DMS79 (cell line): ENCODE measurements at regions not wholly inside any gene's neighbourhood (a gene's known extent, or its start where the extent isn't known, plus 50 kb on each side); places are given as distances from the start of the nearest gene placed in this dataset.
"Not testable (repeated sequence)": the region's sequence is repeated elsewhere in the genome, so short reads cannot be mapped to it uniquely, and the experiment has no call there.

ENCODE experiments used
- DNase-seq: peaks from one replicate; lab custom pipeline; 2025; lab: John Stamatoyannopoulos, UW

DNA sequence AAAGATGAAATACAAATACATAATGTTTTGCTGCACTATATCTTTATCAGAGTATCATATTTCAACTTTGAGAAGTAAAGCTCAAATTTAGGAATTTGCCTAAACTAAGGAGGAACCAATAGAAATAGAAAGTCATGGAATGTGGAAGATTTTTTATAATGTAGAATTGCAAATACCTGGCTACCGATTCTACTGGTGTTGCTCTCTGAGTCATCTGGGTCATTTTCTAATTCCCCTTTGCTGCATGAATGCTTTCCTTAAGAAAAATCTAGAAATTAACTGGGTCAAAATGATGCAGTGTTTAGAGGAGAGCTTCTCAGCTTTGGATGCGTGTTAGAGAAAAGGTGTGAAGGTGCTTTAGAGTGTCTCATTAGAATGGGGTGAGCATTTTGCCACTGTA lies 568.9 kb upstream of the ANKRD30A start:
- DNase-seq, result no peak

DNA sequence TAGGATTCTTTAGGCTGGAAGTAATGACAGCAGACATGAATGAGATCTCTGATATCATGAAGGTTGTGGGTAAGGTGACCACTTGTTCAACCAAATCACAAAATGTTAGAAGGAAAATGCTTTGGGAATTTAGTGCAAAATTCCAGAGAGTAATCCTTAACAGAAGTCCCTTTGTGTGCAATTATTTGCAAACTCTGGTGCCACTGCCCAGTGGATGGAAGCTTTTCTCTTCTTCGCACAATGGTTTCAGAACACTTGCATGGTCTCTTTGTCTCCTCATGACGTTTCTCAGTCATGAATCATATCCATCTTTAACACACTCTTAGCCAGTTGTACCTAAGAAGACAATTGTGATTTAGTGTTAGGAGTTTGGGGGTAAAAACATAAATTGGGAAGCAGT lies 570.4 kb upstream of the ANKRD30A start:
- no peak for DNase-seq

DNA sequence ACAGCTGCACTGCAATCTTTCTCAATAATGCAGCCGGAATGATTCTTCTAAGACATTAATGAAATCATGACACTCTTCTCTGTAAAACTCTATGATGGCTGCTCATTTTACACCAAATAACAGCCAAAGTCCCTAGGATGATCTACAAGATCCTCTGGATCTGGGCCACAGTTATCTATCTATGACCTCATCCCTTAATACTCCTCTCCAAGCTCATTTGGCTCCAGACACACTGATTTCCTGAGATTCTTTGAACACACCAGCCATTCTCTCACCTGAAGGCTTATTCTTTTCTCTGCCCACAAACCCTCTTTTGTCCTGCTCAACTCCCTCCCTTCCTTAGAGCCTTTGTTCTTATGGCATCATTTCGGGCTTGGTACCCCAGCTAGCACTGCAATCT lies 577.4 kb upstream of the ANKRD30A start:
- no peak for DNase-seq

DNA sequence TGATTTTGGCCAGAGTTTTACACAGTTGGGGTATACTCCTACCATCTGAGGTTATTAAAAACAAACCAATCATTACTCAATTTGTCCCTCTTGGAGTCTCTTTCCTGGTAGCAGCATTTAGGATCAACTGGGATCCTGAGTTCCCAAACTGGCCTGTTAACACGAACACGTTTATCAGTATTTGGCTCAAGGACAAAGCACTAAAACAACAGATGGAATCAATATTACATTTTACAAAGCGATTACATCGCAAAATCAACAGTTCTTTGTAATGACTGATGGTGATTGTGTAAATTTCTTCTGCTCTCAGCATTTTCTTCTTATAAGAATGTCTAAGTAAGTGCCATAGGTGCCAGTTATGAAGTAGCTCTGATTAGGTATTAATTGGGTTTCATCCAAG lies 582.9 kb upstream of the ANKRD30A start:
- no peak for DNase-seq

DNA sequence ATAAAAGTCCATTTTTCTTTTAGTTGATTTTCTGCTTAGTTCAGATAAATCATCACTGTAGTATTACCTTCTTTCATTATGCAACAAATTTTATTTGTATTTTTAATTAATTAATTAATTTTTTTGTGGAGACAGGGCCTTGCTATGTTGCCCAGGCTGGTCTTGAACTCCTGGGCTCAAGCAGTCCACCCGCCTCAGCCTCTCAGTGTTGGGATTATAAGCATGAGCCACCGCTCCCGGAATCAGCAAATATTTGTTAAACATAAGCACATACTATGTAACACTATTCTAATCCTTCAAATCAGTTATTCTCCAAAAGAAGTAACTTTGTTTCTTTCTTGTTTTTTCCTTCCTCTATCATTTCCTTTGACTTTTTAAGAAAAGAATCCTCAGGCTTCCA lies 584.8 kb upstream of the ANKRD30A start:
- no peak for DNase-seq

DNA sequence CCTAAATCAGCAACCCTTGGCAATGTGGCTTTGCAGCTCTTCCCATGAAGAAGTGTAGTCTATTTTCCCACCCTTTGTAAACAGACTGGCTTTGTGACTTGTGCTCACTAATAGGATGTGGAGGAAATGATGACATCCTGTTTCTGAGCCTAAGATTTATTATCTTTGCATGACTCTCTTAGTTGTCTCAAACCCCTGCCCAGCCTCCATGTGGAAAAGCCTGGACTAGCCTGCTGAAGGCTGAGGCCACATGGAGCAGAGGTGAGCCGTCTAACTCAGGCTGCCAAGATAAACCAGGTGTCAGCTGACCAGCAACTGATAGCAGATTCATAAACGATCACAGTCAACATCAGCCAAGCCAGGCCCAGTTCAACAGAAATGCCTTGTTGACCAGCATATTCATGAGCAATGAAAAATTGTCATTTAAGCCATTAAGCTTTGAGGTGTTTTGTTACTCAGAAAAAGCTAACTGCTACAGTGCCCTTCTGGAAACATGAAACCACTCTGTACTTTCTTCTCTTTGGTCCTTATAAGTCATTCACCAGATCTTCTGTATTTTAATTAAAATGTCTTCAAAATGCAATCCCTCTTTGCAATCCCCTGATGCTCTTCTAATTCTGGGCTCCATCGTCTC lies 586.3 kb upstream of the ANKRD30A start:
- DNase-seq, result no peak

DNA sequence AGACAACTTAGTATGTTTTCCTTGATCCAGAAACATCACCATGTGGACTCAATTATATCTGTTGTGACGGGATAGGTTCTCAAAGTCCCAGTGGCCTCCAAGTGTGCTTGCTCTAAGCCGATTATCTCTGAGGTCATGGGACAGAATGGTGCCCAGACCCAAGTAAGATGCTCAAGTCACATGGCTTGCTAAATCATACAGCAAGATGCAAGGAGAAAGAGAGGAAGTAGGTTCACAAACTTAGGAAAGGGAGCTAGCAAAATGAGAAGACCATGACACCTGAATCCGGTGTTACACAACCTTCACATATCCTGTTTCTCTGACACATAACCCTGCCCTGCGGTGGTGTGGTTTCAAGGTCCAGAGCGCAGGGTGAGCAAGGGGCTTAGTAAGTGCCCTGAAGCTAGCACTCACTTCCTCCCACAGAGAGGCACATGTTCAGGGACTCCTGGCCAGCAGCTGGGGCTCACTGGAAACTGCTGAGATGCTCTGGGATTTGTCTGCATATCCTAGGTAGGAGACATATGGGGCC lies 590.9 kb upstream of the ANKRD30A start:
- DNase-seq, result no peak

DNA sequence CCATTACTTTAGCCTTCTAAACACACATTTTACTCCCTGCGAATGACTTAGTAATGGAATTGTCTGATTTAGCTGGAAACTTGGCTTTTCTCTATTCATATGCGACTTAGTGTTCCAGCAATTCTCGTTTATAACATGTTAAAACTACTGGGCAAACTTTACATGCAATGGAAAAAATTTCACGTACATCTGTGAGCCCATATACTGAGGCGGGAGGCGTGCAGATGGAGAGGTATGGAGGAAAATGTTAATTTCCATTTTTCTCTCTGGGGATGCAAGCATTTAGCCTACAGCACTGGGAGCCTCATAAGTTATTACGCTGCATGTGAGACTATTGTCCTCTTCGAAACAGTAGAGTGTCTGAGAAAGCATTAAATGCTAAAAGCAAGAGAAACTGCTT lies 591.5 kb upstream of the ANKRD30A start:
- DNase-seq, result no peak

DNA sequence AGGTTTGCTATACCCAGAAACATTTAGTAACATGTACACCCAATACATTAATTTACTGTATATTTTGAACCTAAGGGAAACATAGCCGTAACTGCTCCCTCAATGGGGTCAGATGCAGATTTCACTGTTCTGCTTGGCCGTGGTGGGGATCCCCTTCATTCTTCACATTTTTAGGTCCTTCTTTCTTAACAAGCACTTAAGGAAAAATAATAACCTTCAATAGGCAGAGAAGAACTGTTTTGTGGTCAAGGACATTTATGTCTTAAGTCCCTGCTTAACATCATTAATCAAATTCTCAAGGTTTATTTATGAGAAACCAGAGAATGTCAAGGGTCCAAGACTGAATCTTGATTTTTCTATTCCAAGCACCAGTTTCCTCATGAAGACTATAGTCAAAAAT lies 592.1 kb upstream of the ANKRD30A start:
- DNase-seq, result no peak

DNA sequence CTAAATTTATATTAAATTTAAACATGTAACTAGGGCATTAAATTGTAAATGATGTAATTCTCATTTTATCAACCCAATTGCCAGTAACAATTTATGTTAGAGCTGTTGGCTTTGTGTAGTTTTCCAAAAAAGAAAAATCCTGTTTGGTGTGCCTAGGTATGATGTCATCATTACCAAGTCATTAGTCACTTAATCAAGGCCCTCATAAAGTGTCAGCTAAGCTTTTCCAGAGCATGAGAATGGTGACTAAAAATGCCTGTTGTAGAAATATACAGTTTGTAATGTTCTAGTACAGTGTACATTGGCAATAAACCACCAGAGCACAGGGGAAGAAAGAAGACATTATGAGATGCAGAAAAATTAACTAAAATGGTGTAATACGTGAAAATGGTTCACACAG lies 593.8 kb upstream of the ANKRD30A start:
- DNase-seq, result no peak

DNA sequence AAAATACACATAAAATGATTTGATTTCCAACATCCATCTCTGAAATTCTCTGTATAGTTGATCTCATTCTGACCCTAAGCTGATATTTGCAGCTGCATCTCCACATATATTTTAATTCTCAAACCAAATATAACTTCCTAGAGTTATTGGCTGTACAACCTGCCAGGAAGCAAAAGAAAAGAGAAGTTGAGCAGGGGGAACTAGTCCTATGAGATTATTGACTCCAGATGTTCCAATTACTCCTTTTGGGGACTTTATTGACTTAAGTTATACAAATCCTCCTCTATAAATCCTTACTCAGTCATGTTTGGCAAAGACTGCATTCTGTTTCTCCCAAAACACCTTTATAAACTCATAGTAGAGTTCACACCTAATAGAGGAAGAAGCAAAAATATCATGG lies 599.4 kb upstream of the ANKRD30A start:
- DNase-seq, result no peak

DNA sequence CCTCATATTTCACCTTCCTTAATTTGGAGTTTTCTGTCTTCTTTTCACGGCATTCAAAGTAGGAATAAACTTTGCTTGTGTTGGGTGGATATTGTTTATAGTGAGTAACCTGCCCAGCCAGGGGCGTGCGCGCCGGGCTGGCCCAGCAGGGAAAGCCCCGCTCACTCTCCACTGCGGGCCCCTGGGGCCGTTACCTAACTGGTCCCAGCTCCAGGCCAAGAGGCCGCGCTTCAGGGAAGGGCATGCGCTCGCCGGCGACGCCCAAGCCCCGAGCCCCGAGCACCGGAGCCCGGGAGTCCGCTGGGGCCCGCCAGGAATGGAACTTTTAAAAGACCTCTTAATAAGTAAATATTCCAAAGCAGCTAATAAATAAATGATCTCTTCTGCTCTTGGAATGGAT lies 601.3 kb upstream of the ANKRD30A start:
- DNase-seq, result not testable (repeated sequence)

DNA sequence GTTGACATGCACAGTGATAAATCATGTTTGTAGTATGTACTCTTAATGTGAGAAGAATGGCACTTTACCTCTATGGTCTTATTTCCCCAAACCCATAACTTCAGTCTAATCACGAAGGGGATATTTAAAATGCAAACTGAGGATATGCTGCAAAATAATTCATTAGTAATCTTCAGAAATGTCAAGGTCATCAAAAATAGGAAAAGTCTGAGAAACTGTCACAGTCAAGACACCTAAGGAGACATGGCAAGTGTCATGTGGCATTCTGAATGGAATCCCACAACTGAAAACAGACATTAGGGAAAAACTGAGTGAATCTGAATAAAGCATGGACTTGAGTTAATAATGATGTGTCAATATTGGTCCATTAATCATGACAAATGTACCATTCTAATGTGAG lies 605.5 kb upstream of the ANKRD30A start:
- no peak for DNase-seq

DNA sequence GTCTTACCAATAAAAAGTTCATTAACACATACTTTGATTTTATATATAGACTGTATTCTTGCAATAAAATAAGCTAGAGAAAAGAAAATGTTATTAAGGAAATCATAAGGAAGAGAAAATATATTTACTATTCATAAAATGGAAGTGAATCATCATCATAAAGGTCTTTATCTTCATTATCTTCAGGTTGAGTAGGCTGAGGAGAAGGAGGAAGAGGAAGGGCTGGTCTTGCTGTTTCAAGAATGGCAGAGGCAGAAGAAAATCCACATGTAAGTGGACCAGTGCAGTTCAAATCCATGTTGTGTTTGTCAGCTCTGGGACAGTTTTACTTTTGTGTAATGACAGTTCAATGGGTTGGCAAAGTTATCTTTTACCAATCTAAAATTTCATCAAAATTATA lies 609.1 kb upstream of the ANKRD30A start:
- no peak for DNase-seq

DNA sequence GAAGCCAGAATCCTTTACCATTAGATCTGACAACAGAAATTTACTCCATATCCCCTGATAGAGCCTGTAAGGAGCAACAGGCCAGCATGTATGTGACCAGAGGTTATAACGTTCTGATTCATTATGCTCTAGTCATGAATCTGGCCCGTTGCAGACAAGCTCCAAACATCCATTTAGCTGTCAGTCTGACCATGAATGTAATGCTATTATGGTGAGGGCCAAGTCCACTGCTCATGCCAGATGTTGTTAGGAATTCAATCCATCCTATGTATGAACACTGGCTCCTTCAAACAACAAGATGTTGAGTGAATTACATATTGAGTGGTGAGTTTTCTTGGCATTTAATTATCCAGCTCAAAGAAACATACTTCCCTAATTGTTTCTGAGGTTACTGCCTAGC lies 610.1 kb upstream of the ANKRD30A start:
- no peak for DNase-seq

DNA sequence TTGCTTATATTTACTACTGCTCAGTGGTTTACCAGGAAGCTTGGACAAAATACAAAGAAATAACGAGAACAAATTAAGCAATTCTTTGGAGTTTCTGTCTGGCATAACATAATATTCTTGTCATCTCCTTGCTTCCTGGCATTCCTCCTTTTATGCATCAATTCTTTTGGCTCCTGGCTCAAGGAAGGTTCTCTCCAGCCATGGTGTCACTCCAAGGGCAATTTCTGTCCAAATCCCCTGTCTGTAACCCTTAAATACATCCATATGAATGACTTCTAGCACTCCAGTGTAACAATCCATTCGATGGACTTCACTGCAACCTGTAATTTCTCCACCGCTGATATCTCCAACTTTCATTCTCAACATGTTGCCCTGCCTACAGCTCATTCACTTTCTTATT lies 617.7 kb upstream of the ANKRD30A start:
- DNase-seq, result no peak

DNA sequence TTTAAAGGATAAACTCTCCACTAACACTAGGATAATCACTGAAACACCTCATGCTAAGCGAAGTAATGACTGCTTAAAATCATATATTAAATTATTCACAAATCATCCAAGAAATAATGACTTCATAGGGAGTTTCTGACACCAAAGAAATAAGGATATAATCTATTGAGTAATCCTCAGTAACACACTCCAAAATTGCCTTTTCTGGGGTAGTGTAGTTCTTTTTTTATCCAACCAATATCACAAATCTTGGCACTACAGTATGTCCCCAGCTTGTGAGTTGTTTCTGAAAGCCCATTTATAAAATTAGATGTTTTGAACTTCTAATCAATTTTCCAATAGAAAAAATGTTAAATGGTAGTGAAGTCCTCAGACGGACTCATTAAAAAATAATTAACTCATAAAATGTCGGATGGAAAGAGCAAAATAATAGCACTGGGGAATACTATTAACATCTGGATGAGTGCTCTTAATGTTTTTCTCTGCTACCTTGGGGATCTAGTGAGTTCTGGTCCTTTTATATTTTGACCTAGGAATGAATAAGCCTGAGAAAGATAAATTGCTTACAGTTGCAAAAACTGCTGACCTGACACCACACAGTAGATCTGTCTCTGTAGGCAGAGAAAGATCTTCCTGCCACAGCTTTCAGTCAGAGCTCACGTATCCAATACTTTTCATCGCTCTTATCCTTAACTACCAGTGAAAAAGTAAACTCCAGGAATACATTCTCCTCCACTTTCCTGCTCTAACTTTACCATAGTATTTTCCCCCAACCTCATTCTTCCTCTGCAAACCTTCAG lies 618.5 kb upstream of the ANKRD30A start:
- no peak for DNase-seq

DNA sequence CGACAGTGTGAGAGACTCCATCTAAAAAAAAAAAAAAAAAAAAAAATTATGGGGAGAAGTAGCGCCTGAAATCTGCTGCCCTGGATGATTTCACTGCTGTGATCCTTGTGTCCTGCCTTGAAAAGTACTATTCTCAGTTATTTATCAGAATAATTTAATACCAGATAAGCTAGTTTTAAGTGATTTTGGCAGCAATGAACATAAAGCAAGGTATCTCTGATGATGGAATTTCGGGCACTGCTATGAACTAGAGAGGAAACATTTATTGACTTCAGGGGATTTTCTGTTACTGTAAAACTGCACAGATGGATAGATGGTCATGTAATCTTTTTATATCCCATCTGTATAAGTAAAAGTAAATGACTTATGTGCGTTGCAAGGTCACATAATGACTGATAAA lies 619.1 kb upstream of the ANKRD30A start:
- no peak for DNase-seq

DNA sequence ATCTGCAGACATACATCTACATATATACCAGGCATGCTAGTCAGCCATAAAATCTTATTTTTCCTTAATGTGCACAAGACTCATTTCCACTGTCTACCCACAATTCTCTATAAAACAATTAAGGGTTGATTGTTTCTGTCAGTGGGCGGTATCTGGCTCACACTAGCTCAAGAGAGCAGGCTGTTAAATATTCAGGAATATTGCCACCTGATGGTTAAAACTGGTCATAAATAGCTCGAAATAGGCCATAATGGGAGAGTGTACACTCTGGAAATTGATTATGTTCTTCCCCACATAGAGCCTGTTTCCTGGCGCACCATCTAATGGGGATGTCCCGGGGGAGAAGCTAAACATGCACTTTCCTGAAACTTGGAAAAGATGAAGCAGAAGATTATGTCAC lies 620.6 kb upstream of the ANKRD30A start:
- no peak for DNase-seq

DNA sequence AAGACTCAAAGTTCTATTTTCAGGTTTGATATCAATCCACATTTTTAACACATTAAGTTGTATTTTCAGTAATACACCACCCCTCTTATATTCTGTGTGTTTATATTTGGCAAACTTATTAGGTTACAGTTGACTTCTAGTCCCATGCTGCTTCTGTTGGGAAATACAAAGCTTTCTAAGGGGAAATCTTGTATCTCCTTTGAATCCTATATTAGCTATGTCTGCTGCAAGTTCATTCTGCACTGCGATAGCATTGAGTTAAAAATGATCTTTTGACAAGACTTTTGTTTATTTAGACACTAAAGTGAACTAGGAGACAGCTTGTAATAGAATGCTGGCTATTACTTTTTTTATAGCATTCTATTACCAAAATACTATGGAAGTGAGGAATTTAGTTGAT lies 625.1 kb upstream of the ANKRD30A start:
- no peak for DNase-seq

DNA sequence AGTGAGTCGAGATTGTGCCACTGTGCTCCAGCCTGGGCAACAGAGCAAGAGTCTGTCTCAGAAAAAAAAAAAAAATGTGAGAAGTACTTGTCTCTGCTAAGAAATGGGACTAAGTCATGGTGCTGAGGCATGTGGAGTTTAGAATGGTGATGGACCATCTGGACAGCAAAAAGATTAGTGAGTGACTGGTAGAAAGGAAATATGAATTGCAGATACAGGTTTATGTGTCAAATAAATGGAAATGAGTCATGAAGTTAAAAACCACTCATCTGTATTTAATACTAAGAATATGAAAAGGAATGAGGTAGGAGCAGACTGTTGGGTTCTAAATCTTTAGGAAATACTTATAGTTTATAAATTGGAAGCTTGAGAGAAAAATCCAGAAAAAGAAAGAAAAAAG lies 625.7 kb upstream of the ANKRD30A start:
- no peak for DNase-seq

DNA sequence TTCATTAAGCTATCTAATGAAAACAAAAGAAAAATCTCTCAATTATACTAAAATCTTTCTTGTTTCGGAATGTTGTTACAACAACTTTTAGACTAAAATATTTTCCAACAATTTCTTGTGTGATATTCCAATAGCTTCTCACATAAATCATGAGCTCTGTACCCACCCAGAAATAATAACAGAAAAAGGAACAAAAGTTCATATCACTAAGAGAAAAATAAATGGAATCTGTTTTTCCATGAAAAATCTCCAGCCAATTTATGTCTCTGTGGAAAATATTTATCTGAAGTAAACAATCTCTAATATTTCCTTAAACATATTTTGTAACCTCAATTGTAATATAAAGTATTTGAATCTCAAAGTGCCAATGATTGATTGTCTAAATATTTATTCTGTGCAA lies 628.6 kb upstream of the ANKRD30A start:
- no peak for DNase-seq

DNA sequence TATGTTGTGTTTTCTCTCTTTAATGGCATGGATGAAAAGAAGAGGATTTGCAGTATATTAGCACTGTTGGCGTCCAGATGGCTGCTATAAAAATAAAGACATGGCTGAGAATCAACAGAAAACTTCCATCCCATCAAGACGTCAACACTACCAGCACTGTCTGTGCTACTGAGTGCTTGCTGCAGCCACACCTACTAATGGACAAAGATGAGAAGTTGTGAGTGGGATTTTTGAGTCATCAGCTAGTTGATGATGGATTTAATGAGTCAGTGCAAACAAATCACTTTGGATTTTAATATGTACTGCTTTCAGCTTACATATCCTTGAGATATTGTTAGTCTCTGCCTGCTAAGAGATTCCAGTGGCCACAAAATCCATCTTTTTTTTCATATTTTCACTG lies 631.0 kb upstream of the ANKRD30A start:
- DNase-seq, result no peak

DNA sequence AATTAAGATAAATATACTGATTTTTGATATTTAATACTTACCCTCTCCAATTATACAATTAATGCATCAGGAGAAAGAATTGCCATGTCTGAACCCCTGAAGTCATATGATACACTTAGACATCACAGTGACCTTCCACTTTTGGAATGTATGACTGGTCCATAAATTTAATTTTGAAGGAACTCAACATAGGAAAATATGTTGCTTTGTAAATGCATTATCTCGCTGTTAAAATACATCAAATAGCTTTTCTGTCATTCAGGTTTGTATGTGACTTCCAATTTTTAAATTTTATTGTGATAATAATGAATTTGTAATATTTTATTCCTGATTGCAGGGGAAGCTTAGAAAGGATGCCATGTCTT lies 631.9 kb upstream of the ANKRD30A start:
- DNase-seq, result no peak
